HCT116 (cell line): ENCODE measurements at regions not wholly inside any gene's neighbourhood (a gene's known extent, or its start where the extent isn't known, plus 50 kb on each side); places are given as distances from the start of the nearest gene placed in this dataset.

Experiments
- ATAC-seq: fragments of 200-7000 bp; cut with Tn5 transposase; 2 replicates; pipeline ENCODE4 v1.9.1; 2020; ENCODE audit warnings: mild to moderate bottlenecking, moderate library complexity
- BruUV-seq: library from RNA; stranded (reverse); fragments of 400-500 nt; replicated peaks from 2 replicates; lab custom pipeline; 2021; lab: Mats Ljungman, UMichigan
- CTCF ChIA-PET: fragments of 300-600 bp; sonication (Branson Sonifier 250); formaldehyde crosslinking; loops from one replicate; lab custom pipeline; 2021; ENCODE audit warnings: antibody characterized with exemption; lab: Charles Lee
- POLR2A ChIA-PET: fragments of 300-600, 350-600 bp; sonication (Branson Sonifier 250); formaldehyde crosslinking; loops from one replicate; lab custom pipeline; 2021; ENCODE audit warnings: antibody characterized with exemption; lab: Charles Lee
- RAD21 ChIA-PET, 2 experiments: fragments of 300-600 bp; sonication (Branson Sonifier 250); formaldehyde crosslinking; loops; one replicate each; lab custom pipeline; 2023; ENCODE audit warnings: low total read pairs in 2 of 2; ENCODE audit not compliant: uncharacterized antibody in 2 of 2, unreplicated experiment in 2 of 2, low non-redundant PET in 1 of 2; lab: Charles Lee
- DNase-seq: peaks from one replicate; pipeline ENCODE4 v3.0.0-alpha.2; 2010; ENCODE audit warnings: low read depth, low spot score
- H2AFZ ChIP-seq: fragments of 200-600 bp; shearing (Covaris generic), sonication (generic); 2 replicates; pipeline ENCODE4 v1.6.1; 2017; ENCODE audit warnings: low read depth, mixed run types, mixed read lengths, antibody characterized with exemption, low read length; ENCODE audit not compliant: poor library complexity, severe bottlenecking
- H3K27ac ChIP-seq: 2 replicates; pipeline ENCODE4 v1.5.1; 2012; ENCODE audit warnings: low read depth, low read length
- H3K27me3 ChIP-seq: fragments of 200-600 bp; sonication (generic); 2 replicates; pipeline ENCODE4 v1.6.1; 2016; ENCODE audit warnings: mixed run types, low read length, mixed read lengths; ENCODE audit not compliant: insufficient read depth
- H3K36me3 ChIP-seq, 2 experiments: fragments of 200-500 bp in 1 of 2; fragments of 200-600 bp in 1 of 2; sonication (Bioruptor generic) in 1 of 2; sonication (generic) in 1 of 2; 2 replicates each; pipeline versions ENCODE4 v1.5.1 to v1.6.1; 2014 to 2016; ENCODE audit warnings: low read length in 2 of 2, inconsistent platforms in 1 of 2, mixed read lengths in 1 of 2, mixed run types in 1 of 2; ENCODE audit not compliant: insufficient read depth in 2 of 2, control insufficient read depth in 1 of 2
- H3K4me1 ChIP-seq, 2 experiments: fragments of 200-600 bp in 1 of 2; sonication (generic) in 1 of 2; 2 replicates each; pipeline versions ENCODE4 v1.5.1 to v1.6.1; 2012 to 2017; ENCODE audit warnings: low read length in 2 of 2, inconsistent platforms in 1 of 2, mild to moderate bottlenecking in 1 of 2, mixed read lengths in 1 of 2, mixed run types in 1 of 2, moderate library complexity in 1 of 2; ENCODE audit not compliant: insufficient read depth in 2 of 2, control insufficient read depth in 1 of 2
- H3K4me2 ChIP-seq: fragments of 200-600 bp; sonication (generic); 2 replicates; pipeline ENCODE4 v1.6.1; 2017; ENCODE audit warnings: mixed run types, low read length, mixed read lengths
- H3K4me3 ChIP-seq, 2 experiments: fragments of 200-600 bp in 1 of 2; sonication (generic) in 1 of 2; replicated peaks in 1 of 2; 2 replicates each; pipeline ENCODE4 v1.5.1; 2011 to 2016; ENCODE audit warnings: low read length in 2 of 2, control low read depth in 1 of 2, low read depth in 1 of 2, mild to moderate bottlenecking in 1 of 2, mixed read lengths in 1 of 2, mixed run types in 1 of 2
- H3K79me2 ChIP-seq: fragments of 200-600 bp; sonication (generic); 2 replicates; pipeline ENCODE4 v1.6.1; 2017; ENCODE audit warnings: mild to moderate bottlenecking, mixed run types, low read length, moderate library complexity, mixed read lengths; ENCODE audit not compliant: insufficient read depth
- H3K9ac ChIP-seq: fragments of 200-600 bp; sonication (generic); 2 replicates; pipeline ENCODE4 v1.6.1; 2016; ENCODE audit warnings: low read length, mixed read lengths
- H3K9me2 ChIP-seq: fragments of 200-600 bp; sonication (generic), shearing (Covaris generic); 2 replicates; pipeline ENCODE4 v1.6.1; 2017; ENCODE audit warnings: mixed run types, mild to moderate bottlenecking, moderate library complexity; ENCODE audit not compliant: insufficient read depth
- H3K9me3 ChIP-seq, 2 experiments: fragments of 200-500 bp in 1 of 2; fragments of 200-600 bp in 1 of 2; sonication (Bioruptor generic) in 1 of 2; sonication (generic) in 1 of 2; 2 replicates each; pipeline ENCODE4 v1.6.1; 2014 to 2017; ENCODE audit warnings: low read length in 2 of 2, mixed read lengths in 2 of 2, inconsistent platforms in 1 of 2, low read depth in 1 of 2, mild to moderate bottlenecking in 1 of 2, mixed run types in 1 of 2, moderate library complexity in 1 of 2; ENCODE audit not compliant: control insufficient read depth in 1 of 2, insufficient read depth in 1 of 2
- H4K20me1 ChIP-seq: fragments of 200-600 bp; sonication (generic), shearing (Covaris generic); 2 replicates; pipeline ENCODE4 v1.6.1; 2017; ENCODE audit warnings: mixed run types, mild to moderate bottlenecking, moderate library complexity; ENCODE audit not compliant: insufficient read depth
- CBX3 ChIP-seq: IDR thresholded peaks from 2 replicates; pipeline ENCODE4 v1.6.1; 2012; ENCODE audit warnings: low read depth
- EGR1 ChIP-seq: IDR thresholded peaks from 2 replicates; pipeline ENCODE4 v1.6.1; 2012; ENCODE audit warnings: low read depth
- ELF1 ChIP-seq: IDR thresholded peaks from 2 replicates; pipeline ENCODE4 v1.6.1; 2012; ENCODE audit warnings: low read depth, borderline replicate concordance
- EZH2 ChIP-seq: fragments of 200-600 bp; sonication (generic); IDR thresholded peaks from 2 replicates; pipeline ENCODE4 v1.6.1; 2017; ENCODE audit warnings: antibody characterized with exemption, mixed run types
- EZH2phosphoT487 ChIP-seq: fragments of 200-600 bp; IDR thresholded peaks from 2 replicates; pipeline ENCODE4 v1.6.1; 2018; ENCODE audit warnings: antibody characterized with exemption, borderline replicate concordance
- MAX ChIP-seq: IDR thresholded peaks from 2 replicates; pipeline ENCODE4 v1.6.1; 2012
- POLR2A ChIP-seq: IDR thresholded peaks from 2 replicates; pipeline ENCODE4 v1.7.0; 2011; ENCODE audit warnings: borderline replicate concordance; ENCODE audit not compliant: insufficient read depth, insufficient read length; ENCODE audit errors: extremely low read depth
- RAD21 ChIP-seq: IDR thresholded peaks from 2 replicates; pipeline ENCODE4 v1.6.1; 2012; ENCODE audit warnings: low read depth, mild to moderate bottlenecking
- SIN3A ChIP-seq: IDR thresholded peaks from 2 replicates; pipeline ENCODE4 v1.6.1; 2012; ENCODE audit warnings: low read depth
- SP1 ChIP-seq: IDR thresholded peaks from 2 replicates; pipeline ENCODE4 v1.6.1; 2012; ENCODE audit warnings: low read depth
- SRF ChIP-seq: IDR thresholded peaks from 2 replicates; pipeline ENCODE4 v1.6.1; 2012; ENCODE audit warnings: low read depth
- TCF7L2 ChIP-seq: IDR thresholded peaks from 2 replicates; pipeline ENCODE4 v1.7.0; 2011; ENCODE audit warnings: borderline replicate concordance, inconsistent platforms; ENCODE audit not compliant: insufficient read depth, insufficient read length; ENCODE audit errors: extremely low read depth
- YY1 ChIP-seq: IDR thresholded peaks from 2 replicates; pipeline ENCODE4 v1.6.1; 2011; ENCODE audit warnings: low read length, low read depth, moderate library complexity, mild to moderate bottlenecking; ENCODE audit not compliant: insufficient replicate concordance; ENCODE audit errors: extremely low read depth
- ZNF274 ChIP-seq: fragments of 200-500 bp; sonication (Bioruptor generic); IDR thresholded peaks from 2 replicates; pipeline ENCODE4 v1.6.1; 2014; ENCODE audit warnings: mild to moderate bottlenecking, low read depth, low read length, inconsistent platforms
- intact Hi-C: fragments of 100-400 bp; cut with micrococcal nuclease; formaldehyde crosslinking; loops from 2 replicates; pipeline ENCODE4 v1.10.0; 2022
- TF ChIP-seq, protein P1 (sequence below): IDR thresholded peaks from 2 replicates; pipeline ENCODE4 v1.6.1; 2012
- TF ChIP-seq, protein P2 (sequence below), 3 experiments: fragments of 200-600 bp in 1 of 3; sonication (generic) in 1 of 3; IDR thresholded peaks in 2 of 3; conservative IDR thresholded peaks in 1 of 3; 2 replicates each; pipeline ENCODE4 v1.5.1; 2012 to 2017; ENCODE audit warnings: low read depth in 2 of 3, low read length in 2 of 3, antibody characterized with exemption in 1 of 3, borderline replicate concordance in 1 of 3, control low read depth in 1 of 3, mild to moderate bottlenecking in 1 of 3, mixed read lengths in 1 of 3, mixed run types in 1 of 3, moderate library complexity in 1 of 3; ENCODE audit not compliant: insufficient read depth in 1 of 3

DNA sequence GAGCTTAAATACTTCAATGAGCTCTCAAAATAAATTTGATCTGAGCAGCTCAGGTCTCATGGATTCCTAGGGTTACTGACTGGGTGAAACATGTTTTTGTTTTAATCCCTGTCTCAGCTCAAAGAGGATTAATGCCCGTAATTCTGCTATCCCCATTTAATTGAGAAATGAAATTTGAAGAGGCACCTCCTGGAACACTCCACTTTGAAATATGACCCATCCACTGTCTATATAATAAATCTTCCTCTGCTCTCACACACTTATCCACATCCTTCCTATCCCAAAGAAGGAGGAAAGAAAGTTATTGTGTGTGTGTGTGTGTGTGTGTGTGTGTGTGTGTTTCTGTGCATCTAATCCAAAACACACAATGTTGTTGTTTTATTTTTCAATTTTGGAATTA, 2082.4 kb upstream of the PIK3C3 start:
- Histone ChIP-seq H3K27ac (no peak overlapping the region), H3K36me3 (no peaks in the 10 kb centered on the region), H3K4me3 (no peak overlapping the region), H3K4me2 (no peak overlapping the region), H3K9ac (no peak overlapping the region), H2AFZ (no peak overlapping the region), H3K79me2 (no peaks in the 10 kb centered on the region), H3K9me2 (no peaks in the 10 kb centered on the region), H3K27me3 (no peaks in the 10 kb centered on the region), H3K4me1 (no peaks in the 10 kb centered on the region), H4K20me1 (no peaks in the 10 kb centered on the region), H3K9me3 (no peaks in the 10 kb centered on the region)
- ATAC-seq, result no peak
- RAD21 ChIA-PET, result no interaction called here
- intact Hi-C loops, result no loop called here
- POLR2A ChIA-PET, result no interaction called here
- no TSS peak for BruUV-seq
- CTCF ChIA-PET, result no interaction called here
- TF ChIP-seq YY1 (no peak), SP1 (no peak), SIN3A (no peak), CBX3 (no peak), SRF (no peak), RAD21 (no peak), EZH2 (no peak), EGR1 (no peak), POLR2A (no peak), ZNF274 (no peak), TCF7L2 (no peak), EZH2phosphoT487 (no peak), ELF1 (no peak), MAX (no peak)
- TF ChIP-seq, protein P1, sequence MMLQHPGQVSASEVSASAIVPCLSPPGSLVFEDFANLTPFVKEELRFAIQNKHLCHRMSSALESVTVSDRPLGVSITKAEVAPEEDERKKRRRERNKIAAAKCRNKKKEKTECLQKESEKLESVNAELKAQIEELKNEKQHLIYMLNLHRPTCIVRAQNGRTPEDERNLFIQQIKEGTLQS, result no peak
- TF ChIP-seq, protein P2, sequence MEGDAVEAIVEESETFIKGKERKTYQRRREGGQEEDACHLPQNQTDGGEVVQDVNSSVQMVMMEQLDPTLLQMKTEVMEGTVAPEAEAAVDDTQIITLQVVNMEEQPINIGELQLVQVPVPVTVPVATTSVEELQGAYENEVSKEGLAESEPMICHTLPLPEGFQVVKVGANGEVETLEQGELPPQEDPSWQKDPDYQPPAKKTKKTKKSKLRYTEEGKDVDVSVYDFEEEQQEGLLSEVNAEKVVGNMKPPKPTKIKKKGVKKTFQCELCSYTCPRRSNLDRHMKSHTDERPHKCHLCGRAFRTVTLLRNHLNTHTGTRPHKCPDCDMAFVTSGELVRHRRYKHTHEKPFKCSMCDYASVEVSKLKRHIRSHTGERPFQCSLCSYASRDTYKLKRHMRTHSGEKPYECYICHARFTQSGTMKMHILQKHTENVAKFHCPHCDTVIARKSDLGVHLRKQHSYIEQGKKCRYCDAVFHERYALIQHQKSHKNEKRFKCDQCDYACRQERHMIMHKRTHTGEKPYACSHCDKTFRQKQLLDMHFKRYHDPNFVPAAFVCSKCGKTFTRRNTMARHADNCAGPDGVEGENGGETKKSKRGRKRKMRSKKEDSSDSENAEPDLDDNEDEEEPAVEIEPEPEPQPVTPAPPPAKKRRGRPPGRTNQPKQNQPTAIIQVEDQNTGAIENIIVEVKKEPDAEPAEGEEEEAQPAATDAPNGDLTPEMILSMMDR (IDR thresholded peaks at IDR 0.05 in 2 of 3, conservative IDR thresholded peaks at IDR 0.05 in 1 of 3; ENCODE audit: borderline replicate concordance in 1 of 3, insufficient read depth in 1 of 3, low read depth in 2 of 3, low read length in 2 of 3), result no peak
- no peak for DNase-seq
